Endodermal cell (in vitro differentiated cells): ENCODE measurements at regions not wholly inside any gene's neighbourhood (a gene's known extent, or its start where the extent isn't known, plus 50 kb on each side); places are given as distances from the start of the nearest gene placed in this dataset.

Source experiments
- DNase-seq: peaks from one replicate; pipeline ENCODE4 v3.0.0-alpha.2; 2017
- H3K27ac ChIP-seq: 2 replicates; pipeline ENCODE4 v1.5.1; 2013; ENCODE audit warnings: mild to moderate bottlenecking, low read depth, low read length, moderate library complexity
- H3K27me3 ChIP-seq: 2 replicates; pipeline ENCODE4 v1.6.1; 2013; ENCODE audit warnings: mild to moderate bottlenecking, low read length, moderate library complexity; ENCODE audit not compliant: insufficient read depth, control insufficient read depth, poor library complexity, severe bottlenecking
- H3K36me3 ChIP-seq: 2 replicates; pipeline ENCODE4 v1.7.0; 2013; ENCODE audit warnings: mild to moderate bottlenecking, low read length, moderate library complexity; ENCODE audit not compliant: control insufficient read depth, insufficient read depth
- H3K4me1 ChIP-seq: one replicate; pipeline ENCODE4 v1.7.0; 2013; ENCODE audit warnings: low read length; ENCODE audit not compliant: control insufficient read depth, insufficient read depth
- H3K4me3 ChIP-seq: 2 replicates; pipeline ENCODE4 v1.5.1; 2013; ENCODE audit warnings: mild to moderate bottlenecking, low read length, moderate library complexity
- H3K9ac ChIP-seq: 2 replicates; pipeline ENCODE4 v1.6.1; 2013; ENCODE audit warnings: mild to moderate bottlenecking, low read length, moderate library complexity; ENCODE audit not compliant: poor library complexity, severe bottlenecking; ENCODE audit errors: extremely low read depth
- H3K9me3 ChIP-seq: 2 replicates; pipeline ENCODE4 v1.6.1; 2013; ENCODE audit warnings: mild to moderate bottlenecking, low read length, moderate library complexity; ENCODE audit not compliant: control insufficient read depth
- H3K27ac Mint-ChIP-seq: 2 replicates; pipeline ENCODE4 v1.8.0; 2020; ENCODE audit warnings: mixed read lengths
- H3K27me3 Mint-ChIP-seq: 2 replicates; pipeline ENCODE4 v1.8.0; 2021; ENCODE audit warnings: mild to moderate bottlenecking, mixed read lengths; ENCODE audit not compliant: insufficient read depth
- H3K36me3 Mint-ChIP-seq: 2 replicates; pipeline ENCODE4 v1.8.0; 2020; ENCODE audit warnings: low read depth, mixed read lengths
- H3K4me1 Mint-ChIP-seq: 2 replicates; pipeline ENCODE4 v1.8.0; 2020; ENCODE audit warnings: mixed read lengths
- H3K4me3 Mint-ChIP-seq: 2 replicates; pipeline ENCODE4 v1.8.0; 2020; ENCODE audit warnings: mild to moderate bottlenecking, moderate library complexity, mixed read lengths
- H3K9me3 Mint-ChIP-seq: 2 replicates; pipeline ENCODE4 v1.8.0; 2020; ENCODE audit warnings: mild to moderate bottlenecking, mixed read lengths
- WGBS, 2 experiments: methylation state at CpG; one replicate each; pipeline versions ENCODE4 v1.1.5 to v1.1.7; 2013; ENCODE audit warnings: missing lambda C conversion rate in 2 of 2, mixed read lengths in 1 of 2; ENCODE audit not compliant: insufficient coverage in 1 of 2, insufficient read length in 1 of 2; 5-methylcytosine and 5-hydroxymethylcytosine counted together
- TF ChIP-seq, protein P1 (sequence below): fragments of 200-600 bp; sonication (generic); conservative IDR thresholded peaks from 2 replicates; pipeline ENCODE4 v1.5.0; 2021; ENCODE audit warnings: antibody characterized with exemption, mild to moderate bottlenecking

DNA sequence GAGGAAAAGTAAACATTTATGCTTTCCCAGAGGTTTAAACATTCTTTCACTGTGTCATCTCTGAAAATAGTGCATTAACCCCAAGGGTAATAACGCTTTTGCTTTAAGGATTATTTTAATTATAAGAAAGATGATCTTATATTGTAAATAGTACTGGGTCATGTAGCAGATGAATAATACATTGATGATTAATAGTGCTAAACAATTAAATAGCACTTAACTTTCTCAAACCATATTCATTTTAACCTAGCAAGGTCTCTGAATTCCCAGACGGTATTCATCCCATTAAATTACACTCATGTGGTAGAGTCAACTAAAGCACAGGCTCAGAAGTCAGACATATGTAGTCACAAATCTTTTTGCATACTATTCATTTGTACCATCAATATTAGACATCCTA, 115.6 kb upstream of the FAR2 start:
- no peak overlapping the region for H3K27ac Mint-ChIP-seq
- TF ChIP-seq, protein P1, sequence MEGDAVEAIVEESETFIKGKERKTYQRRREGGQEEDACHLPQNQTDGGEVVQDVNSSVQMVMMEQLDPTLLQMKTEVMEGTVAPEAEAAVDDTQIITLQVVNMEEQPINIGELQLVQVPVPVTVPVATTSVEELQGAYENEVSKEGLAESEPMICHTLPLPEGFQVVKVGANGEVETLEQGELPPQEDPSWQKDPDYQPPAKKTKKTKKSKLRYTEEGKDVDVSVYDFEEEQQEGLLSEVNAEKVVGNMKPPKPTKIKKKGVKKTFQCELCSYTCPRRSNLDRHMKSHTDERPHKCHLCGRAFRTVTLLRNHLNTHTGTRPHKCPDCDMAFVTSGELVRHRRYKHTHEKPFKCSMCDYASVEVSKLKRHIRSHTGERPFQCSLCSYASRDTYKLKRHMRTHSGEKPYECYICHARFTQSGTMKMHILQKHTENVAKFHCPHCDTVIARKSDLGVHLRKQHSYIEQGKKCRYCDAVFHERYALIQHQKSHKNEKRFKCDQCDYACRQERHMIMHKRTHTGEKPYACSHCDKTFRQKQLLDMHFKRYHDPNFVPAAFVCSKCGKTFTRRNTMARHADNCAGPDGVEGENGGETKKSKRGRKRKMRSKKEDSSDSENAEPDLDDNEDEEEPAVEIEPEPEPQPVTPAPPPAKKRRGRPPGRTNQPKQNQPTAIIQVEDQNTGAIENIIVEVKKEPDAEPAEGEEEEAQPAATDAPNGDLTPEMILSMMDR, result no peak
- H3K4me1 Mint-ChIP-seq, result no peaks in the 10 kb centered on the region

DNA sequence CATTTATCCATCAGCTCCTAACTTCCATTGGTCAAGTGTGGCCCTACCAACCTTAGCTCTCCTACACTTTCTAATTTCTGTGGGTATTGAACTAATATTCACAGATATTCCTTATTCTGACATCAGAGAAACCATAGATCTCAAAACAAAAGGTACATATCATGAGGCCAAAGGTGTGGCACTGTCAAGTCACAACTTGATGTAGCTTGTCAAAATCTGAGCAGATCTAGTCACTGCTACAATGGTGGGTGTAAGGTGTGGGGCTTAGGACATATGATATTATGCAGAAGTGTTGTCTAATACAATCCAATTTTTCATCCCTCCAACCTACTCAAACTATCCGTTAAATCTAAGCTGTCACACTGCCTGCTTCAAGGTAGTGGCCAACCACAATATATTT, 114.0 kb upstream of the FAR2 start:
- 100% methylated on average over 1 of the region's 1 CpG; no CpG with 5 or more reads in 1 of the 2 experiments for WGBS, 2 experiments
- TF ChIP-seq, protein P1, result no peak
- Histone ChIP-seq H3K4me3 (no peak overlapping the region), H3K4me1 (no peaks in the 10 kb centered on the region), H3K36me3 (no peaks in the 10 kb centered on the region), H3K27ac (no peak overlapping the region), H3K9ac (no peak overlapping the region), H3K27me3 (no peaks in the 10 kb centered on the region), H3K9me3 (no peaks in the 10 kb centered on the region)
- no peak for DNase-seq
- Mint-ChIP-seq H3K36me3 (no peaks in the 10 kb centered on the region), H3K4me1 (no peaks in the 10 kb centered on the region), H3K9me3 (no peaks in the 10 kb centered on the region), H3K27ac (no peak overlapping the region), H3K27me3 (no peaks in the 10 kb centered on the region), H3K4me3 (no peak overlapping the region)

More for the DNA sequence above, 115.6 kb upstream of the FAR2 start:
- Histone ChIP-seq H3K9me3 (no peaks in the 10 kb centered on the region), H3K27me3 (no peaks in the 10 kb centered on the region), H3K9ac (no peak overlapping the region), H3K4me1 (no peaks in the 10 kb centered on the region), H3K36me3 (no peaks in the 10 kb centered on the region), H3K4me3 (no peak overlapping the region), H3K27ac (no peak overlapping the region)
- no peaks in the 10 kb centered on the region for H3K9me3 Mint-ChIP-seq
- H3K4me3 Mint-ChIP-seq, result no peak overlapping the region
- DNase-seq, result no peak
- WGBS, 2 experiments, result 92% methylated on average over 2 of the region's 2 CpGs; no CpG with 5 or more reads in 1 of the 2 experiments
- no peaks in the 10 kb centered on the region for H3K27me3 Mint-ChIP-seq
- no peaks in the 10 kb centered on the region for H3K36me3 Mint-ChIP-seq

DNA sequence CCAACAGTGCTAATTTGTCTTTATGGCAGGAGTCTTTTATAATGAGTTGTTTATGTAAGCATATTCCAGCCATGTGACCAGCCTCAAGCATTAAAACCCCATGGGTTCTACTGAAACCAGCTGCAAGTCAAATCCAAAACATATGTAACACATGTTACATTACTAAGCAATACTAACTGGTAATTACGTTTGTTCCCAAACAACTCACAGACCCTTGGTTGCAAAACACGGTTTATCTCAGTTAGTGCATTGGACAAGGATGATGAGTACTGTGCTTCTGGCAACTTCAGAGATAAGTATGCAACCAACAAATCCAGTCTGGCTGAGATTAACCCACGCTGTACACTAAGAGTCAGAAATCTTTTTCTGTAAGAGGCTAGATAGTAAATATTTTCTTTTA, 110.1 kb upstream of the FAR2 start:
- no peak for DNase-seq
- 55 to 67% methylated on average over 3 of the region's 3 CpGs for WGBS, 2 experiments
- no peaks in the 10 kb centered on the region for H3K27me3 Mint-ChIP-seq
- no peak overlapping the region for H3K4me3 Mint-ChIP-seq
- H3K36me3 Mint-ChIP-seq, result no peaks in the 10 kb centered on the region
- H3K9ac ChIP-seq, result no peak overlapping the region
- H3K36me3 ChIP-seq, result no peaks in the 10 kb centered on the region
- H3K27ac ChIP-seq, result no peak overlapping the region
- TF ChIP-seq, protein P1, result no peak
- H3K27ac Mint-ChIP-seq, result no peak overlapping the region
- H3K4me1 ChIP-seq, result no peaks in the 10 kb centered on the region
- H3K4me1 Mint-ChIP-seq, result no peaks in the 10 kb centered on the region
- H3K9me3 ChIP-seq, result no peaks in the 10 kb centered on the region
- H3K4me3 ChIP-seq, result no peak overlapping the region
- no peaks in the 10 kb centered on the region for H3K9me3 Mint-ChIP-seq
- no peaks in the 10 kb centered on the region for H3K27me3 ChIP-seq
